A673 (cell line): ENCODE measurements at regions not wholly inside any gene's neighbourhood (a gene's known extent, or its start where the extent isn't known, plus 50 kb on each side); places are given as distances from the start of the nearest gene placed in this dataset.

Experiments
- CTCF ChIP-seq: fragments of 300-800, 200-600 bp; sonication (generic); conservative IDR thresholded peaks from 2 replicates; pipeline ENCODE4 v1.5.1; 2017; ENCODE audit warnings: low read depth, mild to moderate bottlenecking, antibody characterized with exemption, low read length, moderate library complexity, mixed read lengths
- EZH2 ChIP-seq: fragments of 200-600 bp; sonication (generic); IDR thresholded peaks from 2 replicates; pipeline ENCODE4 v1.6.1; 2017; ENCODE audit warnings: borderline replicate concordance, low read depth, mild to moderate bottlenecking, mixed read lengths, antibody characterized with exemption, low read length; ENCODE audit not compliant: poor library complexity, severe bottlenecking

- TF ChIP-seq CTCF (no peak), EZH2 (no peak)
Measured at GRCh38 chr6:111939902-111940301, 66.7 kb upstream of the FYN start.
